ENCODE measurements at regions not wholly inside any gene's neighbourhood (a gene's known extent, or its start where the extent isn't known, plus 50 kb on each side); places are given as distances from the start of the nearest gene placed in this dataset.
"Not testable (repeated sequence)": the region's sequence is repeated elsewhere in the genome, so short reads cannot be mapped to it uniquely, and the experiment has no call there.

DNA sequence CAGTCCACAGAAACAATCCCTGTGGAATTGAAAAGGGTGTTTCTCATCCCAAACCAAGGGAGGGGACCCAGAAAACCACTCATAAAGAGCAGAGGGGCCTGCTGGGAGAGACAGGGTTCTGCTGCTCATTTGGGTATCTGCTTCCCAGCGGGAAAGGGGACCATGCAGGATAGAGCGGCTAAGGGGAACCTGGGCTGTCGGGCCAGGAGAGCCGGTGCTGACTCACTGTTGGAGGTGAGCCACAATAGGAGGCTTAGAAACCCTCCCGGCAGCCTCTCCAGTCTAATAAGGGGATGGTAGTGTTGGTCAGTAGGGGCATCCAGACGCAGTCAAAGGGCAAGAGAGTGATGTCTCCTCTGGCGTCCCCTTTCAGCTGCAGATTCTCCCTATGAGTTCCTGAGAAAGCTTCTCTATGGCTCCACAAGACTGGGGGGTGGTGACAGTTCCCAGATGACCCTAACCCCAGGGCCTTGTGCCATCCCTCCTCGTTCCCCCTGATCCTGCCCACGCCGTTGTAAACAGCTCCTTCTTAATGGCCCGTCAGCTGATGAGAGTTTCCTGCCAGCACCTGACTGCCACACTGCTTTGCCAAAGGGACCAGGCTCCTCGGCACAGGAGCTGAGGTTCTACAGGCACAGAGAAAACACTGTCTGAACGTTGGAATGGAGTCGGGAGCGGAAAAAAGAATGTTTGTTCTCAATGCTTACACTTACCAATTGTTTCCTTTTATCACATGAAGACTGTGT lies 646.1 kb upstream of the DEFB115 start:
- H3K4me1 ChIP-seq = no peaks in the 10 kb centered on the region
- no peak for DNase-seq (ENCODE audit: low spot score in 2 of 2)
- no peak overlapping the region for H3K4me3 ChIP-seq
- H3K27me3 ChIP-seq (ENCODE audit: low read depth) = no peaks in the 10 kb centered on the region
- H3K9me3 ChIP-seq = 0 out of 2 replicates have a peak, but pooled peaks cover 3% of the 10 kb centered on the region
- no peaks in the 10 kb centered on the region for H3K36me3 ChIP-seq (replicated peaks)
- in situ Hi-C loops (cut with MboI; ENCODE audit: low sequenced_read_pairs) = no loop called here

DNA sequence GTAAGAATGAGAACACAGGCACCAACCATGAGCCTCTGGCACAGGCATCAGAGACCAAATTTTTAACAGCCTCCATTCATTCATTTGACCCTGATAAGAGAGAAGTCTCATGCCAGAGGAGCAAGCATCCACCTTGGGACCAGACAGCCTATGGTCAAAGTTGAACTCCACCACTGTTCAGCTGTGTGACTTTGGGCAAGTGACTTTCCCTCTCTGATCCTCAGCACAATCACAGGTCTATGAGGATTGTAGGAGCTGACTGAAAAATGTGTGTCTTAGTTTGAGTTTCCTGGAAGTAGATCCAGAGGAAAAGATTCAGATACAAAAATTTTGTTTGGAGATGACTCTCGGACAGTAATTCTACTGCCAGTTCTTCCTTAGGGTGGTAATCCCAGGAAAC lies 645.1 kb upstream of the DEFB115 start:
- Histone ChIP-seq H3K27me3 (ENCODE audit: low read depth) (no peaks in the 10 kb centered on the region), H3K4me1 (no peaks in the 10 kb centered on the region), H3K36me3 (replicated peaks) (no peaks in the 10 kb centered on the region), H3K9me3 (no peaks in the 10 kb centered on the region), H3K4me3 (no peak overlapping the region)
- in situ Hi-C loops (cut with MboI; ENCODE audit: low sequenced_read_pairs) = no loop called here
- no peak for DNase-seq (ENCODE audit: low spot score in 2 of 2)

DNA sequence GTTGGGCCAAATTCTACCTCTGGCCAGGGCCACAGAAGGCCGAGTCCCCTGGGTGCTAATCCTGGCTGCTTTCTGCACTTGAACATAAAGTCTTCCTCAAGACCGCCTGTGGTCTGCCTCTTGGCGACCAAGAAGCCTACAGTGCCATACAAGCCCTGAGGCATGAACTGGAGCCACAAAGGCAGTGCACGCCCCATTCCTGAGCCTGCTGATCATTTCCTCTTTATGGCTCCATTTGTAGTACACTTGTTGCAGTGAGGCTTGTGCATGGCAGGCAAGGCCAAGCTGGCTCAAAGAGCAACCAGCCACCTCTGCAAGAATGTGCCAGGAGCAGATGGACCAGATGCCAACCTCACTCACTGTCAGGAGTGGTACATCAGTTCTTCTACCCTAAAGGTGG lies 636.1 kb upstream of the DEFB115 start:
- H3K27me3 ChIP-seq (ENCODE audit: low read depth); H3K4me3 ChIP-seq; H3K4me1 ChIP-seq; DNase-seq (ENCODE audit: low spot score in 2 of 2); in situ Hi-C loops (cut with MboI; ENCODE audit: low sequenced_read_pairs); H3K9me3 ChIP-seq; H3K36me3 ChIP-seq (replicated peaks): not testable (repeated sequence)

DNA sequence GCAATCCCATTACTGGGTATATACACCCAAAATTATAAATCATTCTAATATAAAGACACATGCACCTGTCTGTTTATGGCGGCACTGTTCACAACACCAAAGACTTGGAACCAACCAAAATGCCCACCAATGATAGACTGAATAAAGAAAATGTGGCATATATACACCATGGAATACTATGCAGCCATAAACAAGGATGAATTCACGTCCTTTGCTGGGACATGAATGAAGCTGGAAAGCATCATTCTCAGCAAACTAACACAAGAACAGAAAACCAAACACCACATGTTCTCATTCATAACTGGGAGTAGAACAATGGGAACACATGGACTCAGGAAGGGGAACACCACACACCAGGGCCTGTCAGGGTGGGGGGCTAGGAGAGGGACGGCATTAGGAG lies 633.2 kb upstream of the DEFB115 start:
- H3K36me3 ChIP-seq (replicated peaks); H3K4me3 ChIP-seq; H3K27me3 ChIP-seq (ENCODE audit: low read depth); H3K9me3 ChIP-seq; H3K4me1 ChIP-seq; in situ Hi-C loops (cut with MboI; ENCODE audit: low sequenced_read_pairs); DNase-seq (ENCODE audit: low spot score in 2 of 2): not testable (repeated sequence)

DNA sequence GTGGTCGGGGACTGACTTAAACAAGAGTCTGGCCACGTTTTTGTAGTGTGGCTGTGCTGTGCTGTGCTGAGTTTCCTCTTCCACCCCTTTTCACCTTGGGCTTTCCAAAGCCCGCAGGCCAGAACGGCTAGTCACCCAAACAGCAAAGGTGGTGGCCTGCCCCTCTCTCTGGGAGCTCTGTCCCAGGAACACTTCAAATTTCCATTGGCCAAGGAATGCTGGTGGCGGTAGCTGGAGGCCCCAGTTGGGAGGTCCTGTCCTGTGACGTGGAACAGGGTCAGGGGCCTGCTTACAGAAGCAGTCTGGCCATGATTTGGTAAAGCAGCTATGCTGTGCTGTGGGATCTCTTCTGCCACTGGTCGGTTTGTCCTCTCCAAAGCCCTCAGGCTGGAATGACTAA lies 628.1 kb upstream of the DEFB115 start:
- H3K36me3 ChIP-seq (replicated peaks); H3K4me3 ChIP-seq; H3K4me1 ChIP-seq; H3K27me3 ChIP-seq (ENCODE audit: low read depth); DNase-seq (ENCODE audit: low spot score in 2 of 2); in situ Hi-C loops (cut with MboI; ENCODE audit: low sequenced_read_pairs); H3K9me3 ChIP-seq: not testable (repeated sequence)

DNA sequence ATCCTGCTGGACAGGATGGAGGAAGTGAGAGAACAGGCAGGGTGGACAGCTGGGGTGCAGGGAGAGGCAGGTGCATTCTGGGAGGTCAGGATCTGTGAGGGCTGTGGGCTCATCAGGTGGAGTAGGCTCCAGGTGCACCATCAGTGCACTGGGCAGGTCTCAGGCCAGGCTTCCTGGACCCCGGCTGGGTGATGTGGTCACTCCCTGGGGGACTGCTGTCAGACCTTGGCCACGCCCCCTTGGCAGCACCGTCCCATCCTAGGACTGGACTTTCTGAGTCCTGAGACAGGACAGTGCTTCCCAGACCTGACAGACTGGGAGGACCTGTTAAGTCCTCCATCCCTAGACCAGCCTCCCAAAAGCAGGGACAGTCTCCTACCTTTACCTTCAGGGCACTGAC lies 626.7 kb upstream of the DEFB115 start:
- Histone ChIP-seq H3K9me3 (no peaks in the 10 kb centered on the region), H3K27me3 (ENCODE audit: low read depth) (no peaks in the 10 kb centered on the region), H3K4me3 (no peak overlapping the region), H3K36me3 (replicated peaks) (no peaks in the 10 kb centered on the region), H3K4me1 (no peaks in the 10 kb centered on the region)
- DNase-seq (ENCODE audit: low spot score in 2 of 2) = no peak
- in situ Hi-C loops (cut with MboI; ENCODE audit: low sequenced_read_pairs) = no loop called here

DNA sequence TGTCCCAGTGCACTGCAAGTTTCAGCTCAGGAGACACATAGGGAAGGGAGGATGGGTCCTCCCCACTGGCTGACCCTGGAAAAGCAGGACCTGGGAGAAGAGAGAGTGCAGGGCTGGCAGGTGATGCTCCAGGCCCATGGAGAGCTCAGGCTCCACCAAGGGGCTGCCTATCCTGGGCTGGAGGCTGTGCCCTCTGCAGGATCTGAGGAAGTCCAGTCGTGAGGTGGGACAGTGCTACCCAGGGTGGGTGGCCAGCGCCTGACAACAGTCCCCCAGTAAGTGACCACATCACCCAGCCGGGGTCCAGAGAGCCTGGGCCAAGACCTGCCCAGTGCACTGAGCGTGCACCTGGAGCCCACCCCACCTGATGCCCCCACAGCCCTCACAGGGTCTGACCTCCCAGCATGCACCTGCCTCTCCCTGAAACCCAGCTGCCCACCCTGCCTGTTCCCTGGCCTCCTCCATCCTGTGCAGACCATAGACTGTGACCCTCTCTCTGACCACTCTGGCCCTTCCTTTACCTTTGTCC lies 626.1 kb upstream of the DEFB115 start:
- H3K4me3 ChIP-seq; DNase-seq (ENCODE audit: low spot score in 2 of 2); H3K36me3 ChIP-seq (replicated peaks); H3K4me1 ChIP-seq; H3K27me3 ChIP-seq (ENCODE audit: low read depth); H3K9me3 ChIP-seq; in situ Hi-C loops (cut with MboI; ENCODE audit: low sequenced_read_pairs): not testable (repeated sequence)

DNA sequence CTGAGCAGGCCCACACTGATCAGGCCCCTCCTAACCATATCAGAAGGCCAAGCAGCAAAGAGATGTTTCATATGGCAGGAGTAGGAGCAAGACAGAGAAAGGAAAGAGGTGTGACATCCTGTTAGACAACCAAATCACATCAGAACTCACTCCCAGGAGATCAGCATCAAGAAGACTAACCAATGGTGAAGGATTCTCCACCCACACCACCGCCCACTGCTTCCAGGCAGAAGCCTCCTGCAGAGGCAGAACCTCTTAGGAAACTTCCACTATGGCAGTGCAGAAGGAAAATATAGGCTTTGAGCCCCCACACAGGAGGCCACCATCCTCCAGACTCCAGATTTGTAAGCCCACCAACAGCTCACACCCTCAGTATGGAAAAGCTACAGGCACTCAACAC lies 624.7 kb upstream of the DEFB115 start:
- in situ Hi-C loops (cut with MboI; ENCODE audit: low sequenced_read_pairs); H3K36me3 ChIP-seq (replicated peaks); H3K4me3 ChIP-seq; DNase-seq (ENCODE audit: low spot score in 2 of 2); H3K27me3 ChIP-seq (ENCODE audit: low read depth); H3K4me1 ChIP-seq; H3K9me3 ChIP-seq: not testable (repeated sequence)

DNA sequence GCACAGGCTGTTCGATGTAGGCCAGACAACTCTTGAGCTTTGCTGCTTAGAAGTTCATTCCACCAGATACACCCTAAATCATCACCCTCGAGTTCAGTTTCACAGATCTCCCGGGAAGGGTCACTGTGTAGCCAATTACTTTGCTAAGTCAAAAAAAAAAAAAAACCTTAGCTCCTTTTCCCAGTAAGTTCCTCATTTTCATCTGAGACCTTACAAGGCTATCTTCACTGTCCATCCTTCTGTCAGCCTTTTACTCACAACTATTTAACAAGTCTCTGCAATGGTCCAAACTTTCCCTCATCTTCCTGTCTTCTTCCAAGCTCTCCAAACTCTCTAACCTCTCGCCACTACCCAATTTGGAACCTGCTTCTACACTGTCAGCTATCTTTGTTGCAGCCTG lies 615.9 kb upstream of the DEFB115 start:
- H3K4me3 ChIP-seq; H3K4me1 ChIP-seq; DNase-seq (ENCODE audit: low spot score in 2 of 2); in situ Hi-C loops (cut with MboI; ENCODE audit: low sequenced_read_pairs); H3K36me3 ChIP-seq (replicated peaks); H3K27me3 ChIP-seq (ENCODE audit: low read depth); H3K9me3 ChIP-seq: not testable (repeated sequence)

DNA sequence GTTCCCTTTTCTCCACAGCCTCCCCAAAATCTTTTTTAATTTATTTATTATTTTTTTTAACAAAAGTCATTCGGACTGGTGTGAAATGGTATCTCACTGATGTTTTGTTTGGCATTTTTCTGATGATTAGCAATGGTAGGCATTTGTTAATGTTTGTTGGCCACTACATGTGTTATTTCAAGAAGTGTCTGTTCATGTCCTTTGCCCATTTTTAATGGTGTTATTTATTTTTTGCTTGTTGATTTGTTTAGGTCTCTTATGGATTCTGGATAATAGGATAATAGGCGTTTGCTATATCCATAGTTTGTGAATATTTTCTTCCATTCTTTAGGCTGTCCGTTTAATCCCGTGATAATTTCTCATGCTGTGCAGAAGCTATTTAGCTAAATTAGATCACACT lies 596.5 kb upstream of the DEFB115 start:
- H3K4me3 ChIP-seq; H3K4me1 ChIP-seq; H3K27me3 ChIP-seq (ENCODE audit: low read depth); DNase-seq (ENCODE audit: low spot score in 2 of 2); H3K9me3 ChIP-seq; in situ Hi-C loops (cut with MboI; ENCODE audit: low sequenced_read_pairs); H3K36me3 ChIP-seq (replicated peaks): not testable (repeated sequence)

DNA sequence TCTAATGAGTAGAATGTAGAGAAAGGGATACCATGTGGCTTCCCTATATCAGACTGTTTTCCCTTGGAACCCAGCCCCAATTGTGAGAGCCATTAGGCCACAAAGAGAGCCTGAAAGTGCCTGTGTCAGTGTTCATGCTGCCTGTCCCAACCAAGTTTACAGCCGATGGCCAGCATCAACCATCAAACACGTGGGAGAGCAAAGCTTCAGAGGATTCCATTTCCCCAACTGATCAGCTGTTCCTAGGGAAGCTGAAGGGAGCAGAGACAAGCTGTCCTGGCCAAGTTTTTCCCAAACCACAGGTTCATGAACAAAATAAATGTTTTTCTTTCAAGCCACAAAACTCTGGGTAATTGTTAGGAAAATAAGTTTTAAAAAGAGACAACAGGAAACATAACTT lies 589.0 kb upstream of the DEFB115 start:
- H3K27me3 ChIP-seq (ENCODE audit: low read depth); H3K36me3 ChIP-seq (replicated peaks); H3K4me1 ChIP-seq; H3K4me3 ChIP-seq; DNase-seq (ENCODE audit: low spot score in 2 of 2); in situ Hi-C loops (cut with MboI; ENCODE audit: low sequenced_read_pairs); H3K9me3 ChIP-seq: not testable (repeated sequence)

DNA sequence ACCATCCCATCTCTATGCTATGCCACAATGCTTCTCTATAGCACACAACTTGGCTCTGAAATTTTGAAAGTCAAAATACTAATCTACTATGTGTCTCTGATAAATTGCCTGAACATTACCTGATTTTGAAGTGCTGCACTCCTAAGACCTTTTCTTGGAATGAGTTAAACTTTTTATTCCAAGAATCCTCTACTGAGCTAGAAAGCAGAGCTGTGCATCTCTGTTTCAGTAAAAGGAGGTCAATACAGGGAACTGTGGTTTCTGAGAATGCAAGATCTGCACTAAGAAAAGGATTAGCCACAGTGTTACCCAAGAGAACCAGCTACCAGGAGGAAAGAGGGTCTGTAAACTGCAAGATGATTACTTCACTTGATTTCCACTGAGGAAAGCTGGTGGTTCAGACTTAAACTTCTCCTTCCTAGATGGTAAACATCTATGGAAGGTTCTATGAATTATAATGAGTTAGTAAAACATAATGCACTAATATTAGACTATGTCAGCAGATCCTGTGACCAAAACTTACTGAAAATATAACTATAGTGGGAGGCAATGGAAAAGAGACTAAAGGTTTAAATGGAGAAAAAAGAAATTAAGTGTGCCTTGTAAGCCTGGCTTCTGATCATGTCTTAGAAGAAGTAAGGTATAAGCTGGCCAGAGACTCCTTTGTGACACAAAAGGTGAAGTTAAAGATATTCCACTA lies 588.0 kb upstream of the DEFB115 start:
- DNase-seq (ENCODE audit: low spot score in 2 of 2); H3K9me3 ChIP-seq; H3K36me3 ChIP-seq (replicated peaks); H3K27me3 ChIP-seq (ENCODE audit: low read depth); H3K4me1 ChIP-seq; H3K4me3 ChIP-seq; in situ Hi-C loops (cut with MboI; ENCODE audit: low sequenced_read_pairs): not testable (repeated sequence)

DNA sequence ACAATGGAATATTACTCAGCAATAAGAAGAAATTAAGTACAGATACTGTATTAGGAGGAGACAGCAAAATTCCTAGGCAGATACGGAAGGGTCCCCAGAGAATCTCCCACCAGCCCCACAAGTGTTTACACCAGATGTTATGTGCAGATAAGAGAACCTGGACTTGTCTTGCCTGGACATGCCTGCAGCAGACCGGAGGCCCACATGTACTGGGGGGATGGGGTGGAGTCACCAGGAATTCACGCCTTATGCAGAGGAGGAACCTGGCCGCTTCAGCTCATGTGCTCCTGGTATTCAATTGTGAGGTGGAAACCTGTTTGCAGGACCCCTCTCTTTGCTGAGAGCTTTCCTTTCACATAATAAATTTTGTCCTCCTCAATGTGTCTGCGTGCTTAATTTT lies 586.3 kb upstream of the DEFB115 start:
- DNase-seq (ENCODE audit: low spot score in 2 of 2); H3K4me3 ChIP-seq; H3K36me3 ChIP-seq (replicated peaks); in situ Hi-C loops (cut with MboI; ENCODE audit: low sequenced_read_pairs); H3K9me3 ChIP-seq; H3K4me1 ChIP-seq; H3K27me3 ChIP-seq (ENCODE audit: low read depth): not testable (repeated sequence)

DNA sequence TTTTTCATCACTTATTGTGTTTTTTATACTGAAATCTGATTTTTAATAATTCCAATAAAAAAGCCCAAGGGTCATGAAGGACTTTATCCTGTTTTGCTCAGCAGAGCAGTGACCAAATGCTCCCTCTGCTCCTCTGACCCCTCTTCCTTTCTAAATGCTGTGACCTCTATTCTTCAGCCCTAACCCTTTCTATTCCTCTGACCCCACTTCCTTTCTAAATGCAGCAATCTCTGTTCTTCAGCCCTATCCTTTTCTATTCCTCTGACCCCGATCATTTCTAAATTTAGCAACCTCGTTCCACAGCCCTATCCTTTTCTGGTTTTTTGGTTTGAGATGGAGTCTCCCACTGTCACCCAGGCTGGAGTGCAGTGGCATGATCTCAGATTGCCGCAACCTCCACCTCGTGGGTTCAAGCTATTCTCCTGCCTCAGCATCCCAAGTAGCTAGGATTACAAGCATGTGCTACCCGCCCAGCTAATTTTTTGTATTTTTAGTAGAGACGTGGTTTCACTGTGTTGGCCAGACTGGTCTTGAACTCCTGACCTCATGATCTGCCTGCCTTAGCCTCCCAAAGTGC lies 581.4 kb upstream of the DEFB115 start:
- H3K4me1 ChIP-seq; H3K27me3 ChIP-seq (ENCODE audit: low read depth); H3K4me3 ChIP-seq; DNase-seq (ENCODE audit: low spot score in 2 of 2); H3K9me3 ChIP-seq; H3K36me3 ChIP-seq (replicated peaks); in situ Hi-C loops (cut with MboI; ENCODE audit: low sequenced_read_pairs): not testable (repeated sequence)

Data from HAP-1 (cell line).